ENCODE measurements at regions not wholly inside any gene's neighbourhood (a gene's known extent, or its start where the extent isn't known, plus 50 kb on each side); places are given as distances from the start of the nearest gene placed in this dataset.

GRCh38 chr7:15920953-15921352 lies 234.5 kb upstream of the MEOX2 start:
- DNase-seq, result no peak
- intact Hi-C loops (cut with micrococcal nuclease), result no loop called here
- no peak for ATAC-seq

- ATAC-seq (no peak), DNase-seq (no peak)
- intact Hi-C loops (cut with micrococcal nuclease), result no loop called here
These were observed 230.3 kb upstream of the MEOX2 start for GRCh38 chr7:15916681-15917380.

GRCh38 chr7:15915686-15916293 lies 229.3 kb upstream of the MEOX2 start:
- intact Hi-C loops (cut with micrococcal nuclease), result no loop called here

GRCh38 chr7:15914611-15915010 lies 228.1 kb upstream of the MEOX2 start:
- intact Hi-C loops (cut with micrococcal nuclease), result no loop called here
- ATAC-seq (no peak), DNase-seq (no peak)

More at GRCh38 chr7:15915686-15916293, 229.3 kb upstream of the MEOX2 start:
- no peak for ATAC-seq
- no peak for DNase-seq

- peak; percentile 81 for ATAC-seq
- DNase-seq, result peak; percentile 30
- intact Hi-C loops (cut with micrococcal nuclease), result no loop called here
These were observed 220.0 kb upstream of the MEOX2 start for GRCh38 chr7:15906436-15906835.

- intact Hi-C loops (cut with micrococcal nuclease), result no loop called here
- ATAC-seq, result no peak
- no peak for DNase-seq
These were observed 219.0 kb upstream of the MEOX2 start for GRCh38 chr7:15905251-15906040.

GRCh38 chr7:15891151-15891881 lies 204.8 kb upstream of the MEOX2 start:
- intact Hi-C loops (cut with micrococcal nuclease), result no loop called here
- DNase-seq (no peak), ATAC-seq (no peak)

- no peak for DNase-seq
- peak; percentile 74 for ATAC-seq
- intact Hi-C loops (cut with micrococcal nuclease), result no loop called here
These were observed 203.0 kb upstream of the MEOX2 start for GRCh38 chr7:15889507-15889906.

- ATAC-seq (peak; percentile 13), DNase-seq (no peak)
- intact Hi-C loops (cut with micrococcal nuclease), result no loop called here
These were observed 201.6 kb upstream of the MEOX2 start for GRCh38 chr7:15888090-15888489.

- ATAC-seq (no peak), DNase-seq (no peak)
- intact Hi-C loops (cut with micrococcal nuclease), result no loop called here
These were observed 200.1 kb upstream of the MEOX2 start for GRCh38 chr7:15886626-15887025.

- ATAC-seq, result no peak
- intact Hi-C loops (cut with micrococcal nuclease), result no loop called here
- DNase-seq, result no peak
These were observed 199.2 kb upstream of the MEOX2 start for GRCh38 chr7:15885678-15886077.

- intact Hi-C loops (cut with micrococcal nuclease), result no loop called here
- no peak for ATAC-seq
- DNase-seq, result no peak
These were observed 188.3 kb upstream of the MEOX2 start for GRCh38 chr7:15874774-15875173.

GRCh38 chr7:15870347-15870746 lies 183.9 kb upstream of the MEOX2 start:
- ATAC-seq, result no peak
- intact Hi-C loops (cut with micrococcal nuclease), result no loop called here
- DNase-seq, result no peak

GRCh38 chr7:15867441-15867840 lies 181.0 kb upstream of the MEOX2 start:
- intact Hi-C loops (cut with micrococcal nuclease), result no loop called here
- DNase-seq (no peak), ATAC-seq (no peak)

GRCh38 chr7:15866753-15867152 lies 180.3 kb upstream of the MEOX2 start:
- ATAC-seq, result no peak
- intact Hi-C loops (cut with micrococcal nuclease), result no loop called here
- no peak for DNase-seq

- intact Hi-C loops (cut with micrococcal nuclease), result no loop called here
- no peak for ATAC-seq
- no peak for DNase-seq
These were observed 178.1 kb upstream of the MEOX2 start for GRCh38 chr7:15864626-15864991.

GRCh38 chr7:15863951-15864625 lies 177.6 kb upstream of the MEOX2 start:
- DNase-seq (no peak), ATAC-seq (no peak)
- intact Hi-C loops (cut with micrococcal nuclease), result no loop called here

- DNase-seq, result no peak
- no peak for ATAC-seq
- intact Hi-C loops (cut with micrococcal nuclease), result no loop called here
These were observed 176.3 kb upstream of the MEOX2 start for GRCh38 chr7:15862781-15863165.

GRCh38 chr7:15862016-15862780 lies 175.7 kb upstream of the MEOX2 start:
- ATAC-seq, result no peak
- intact Hi-C loops (cut with micrococcal nuclease), result no loop called here
- no peak for DNase-seq
